Common myeloid progenitor, CD34-positive (primary cell): ENCODE measurements at regions not wholly inside any gene's neighbourhood (a gene's known extent, or its start where the extent isn't known, plus 50 kb on each side); places are given as distances from the start of the nearest gene placed in this dataset.

ENCODE experiments used
- CTCF ChIA-PET: fragments of 350-600 bp; sonication (Branson Sonifier 250); formaldehyde crosslinking; loops from one replicate; lab custom pipeline; 2021; ENCODE audit warnings: antibody characterized with exemption; lab: Charles Lee
- POLR2A ChIA-PET: fragments of 350-600 bp; sonication (Branson Sonifier 250); formaldehyde crosslinking; loops from one replicate; lab custom pipeline; 2021; ENCODE audit warnings: antibody characterized with exemption; lab: Charles Lee
- DNase-seq, 3 donors: peaks; one replicate each; pipeline versions ENCODE4 v3.0.0 to v3.0.0-alpha.2; 2013
- H3K27ac ChIP-seq, 2 experiments: 1 replicate in 1 of 2; 2 replicates in 1 of 2; pipeline ENCODE4 v1.7.0; 2013; ENCODE audit warnings: inconsistent platforms in 2 of 2, low read length in 2 of 2, mild to moderate bottlenecking in 2 of 2, low read depth in 1 of 2, moderate library complexity in 1 of 2; ENCODE audit not compliant: severe bottlenecking in 2 of 2, insufficient read depth in 1 of 2, poor library complexity in 1 of 2
- H3K27me3 ChIP-seq, 5 experiments: replicated peaks in 2 of 5; 1 replicate in 3 of 5; 2 replicates in 2 of 5; pipeline versions ENCODE4 v1.6.1 to v1.7.0; 2013; ENCODE audit warnings: low read length in 4 of 5, mild to moderate bottlenecking in 2 of 5, moderate library complexity in 2 of 5, inconsistent platforms in 1 of 5; ENCODE audit not compliant: insufficient read depth in 5 of 5, control insufficient read depth in 4 of 5
- H3K36me3 ChIP-seq, 4 experiments: 1 replicate in 2 of 4; 2 replicates in 2 of 4; pipeline versions ENCODE4 v1.6.1 to v1.7.0; 2013; ENCODE audit warnings: low read length in 3 of 4, control low read depth in 1 of 4, mild to moderate bottlenecking in 1 of 4; ENCODE audit not compliant: control insufficient read depth in 4 of 4, insufficient read depth in 4 of 4
- H3K4me1 ChIP-seq, 4 experiments: 1 replicate in 3 of 4; 2 replicates in 1 of 4; pipeline versions ENCODE4 v1.6.1 to v1.7.1; 2013; ENCODE audit warnings: low read length in 3 of 4, mild to moderate bottlenecking in 3 of 4, control low read depth in 1 of 4, inconsistent platforms in 1 of 4, moderate library complexity in 1 of 4; ENCODE audit not compliant: control insufficient read depth in 4 of 4, insufficient read depth in 4 of 4; ENCODE audit errors: control extremely low read depth in 1 of 4
- H3K4me3 ChIP-seq, 7 experiments: 1 replicate in 4 of 7; 2 replicates in 3 of 7; pipeline versions ENCODE4 v1.5.1 to v1.7.0; 2013; ENCODE audit warnings: mild to moderate bottlenecking in 7 of 7, low read length in 6 of 7, moderate library complexity in 6 of 7, inconsistent platforms in 2 of 7, low read depth in 2 of 7, control low read depth in 1 of 7; ENCODE audit not compliant: insufficient read depth in 4 of 7, control insufficient read depth in 1 of 7; ENCODE audit errors: extremely low read depth in 1 of 7
- H3K9me3 ChIP-seq, 5 experiments: 1 replicate in 4 of 5; 2 replicates in 1 of 5; pipeline versions ENCODE4 v1.6.1 to v1.7.1; 2013; ENCODE audit warnings: low read length in 4 of 5, mild to moderate bottlenecking in 2 of 5, inconsistent platforms in 1 of 5, low read depth in 1 of 5, moderate library complexity in 1 of 5; ENCODE audit not compliant: control insufficient read depth in 4 of 5, insufficient read depth in 2 of 5; ENCODE audit errors: control extremely low read depth in 1 of 5
- WGBS: methylation state at CpG from one replicate; pipeline ENCODE4 v1.1.5; 2013; ENCODE audit not compliant: insufficient coverage; 5-methylcytosine and 5-hydroxymethylcytosine counted together

DNA sequence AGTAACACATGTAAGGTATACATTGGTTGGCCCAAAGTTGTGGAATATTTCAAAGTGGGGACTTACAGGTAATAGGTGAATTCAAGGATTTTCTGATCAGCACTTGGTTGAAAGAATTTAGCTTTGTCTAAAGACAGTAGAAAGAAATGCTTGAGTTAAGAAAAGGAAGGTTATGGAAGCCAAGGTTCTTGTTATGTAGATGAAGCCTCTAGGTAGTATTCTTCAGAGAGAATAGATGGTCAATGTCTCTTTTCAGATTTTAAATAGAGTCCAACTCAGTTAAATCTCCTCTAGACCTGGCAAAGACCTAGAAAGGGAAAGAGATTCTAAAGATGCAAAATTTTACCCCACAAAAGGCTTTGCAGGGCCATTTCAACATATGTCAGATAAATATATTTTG is 157.4 kb downstream of the ANKRD30B start:
- no peak for DNase-seq
- H3K4me1 ChIP-seq, result no peaks in the 10 kb centered on the region
- CTCF ChIA-PET, result no interaction called here
- POLR2A ChIA-PET, result no interaction called here
- H3K9me3 ChIP-seq, result peaks cover 0 to 2% (median 0%) of the 10 kb centered on the region in 5 experiments
- H3K27me3 ChIP-seq, result no peaks in the 10 kb centered on the region
- H3K36me3 ChIP-seq, result no peaks in the 10 kb centered on the region
- no peak overlapping the region for H3K27ac ChIP-seq
- no peak overlapping the region for H3K4me3 ChIP-seq

DNA sequence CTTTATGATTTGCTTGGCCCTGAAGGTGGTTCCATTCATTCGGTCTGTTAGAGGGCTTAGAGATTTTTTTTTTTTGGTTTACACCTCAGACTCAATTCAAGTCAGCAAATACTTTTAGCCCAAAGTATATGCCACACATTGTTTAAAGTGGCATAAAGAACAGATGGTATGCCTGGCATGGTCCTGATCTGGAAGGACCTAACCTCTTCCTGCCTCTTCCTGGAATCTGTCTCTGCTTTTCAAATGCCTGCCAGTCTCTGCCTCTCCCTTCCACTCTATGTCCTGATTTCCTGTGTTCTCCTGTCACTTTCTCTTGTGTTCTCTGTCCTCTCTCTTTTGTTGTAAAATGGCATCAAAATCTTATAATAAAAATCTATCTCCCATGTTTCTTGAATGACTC is 158.0 kb downstream of the ANKRD30B start:
- Histone ChIP-seq H3K36me3 (no peaks in the 10 kb centered on the region), H3K9me3 (peaks cover 0 to 2% (median 0%) of the 10 kb centered on the region in 5 experiments), H3K4me1 (no peaks in the 10 kb centered on the region), H3K27me3 (no peaks in the 10 kb centered on the region), H3K4me3 (no peak overlapping the region), H3K27ac (no peak overlapping the region)
- ChIA-PET CTCF (no interaction called here), POLR2A (no interaction called here)
- DNase-seq, result no peak
- no CpG with 5 or more reads among the region's 1 CpG for WGBS

DNA sequence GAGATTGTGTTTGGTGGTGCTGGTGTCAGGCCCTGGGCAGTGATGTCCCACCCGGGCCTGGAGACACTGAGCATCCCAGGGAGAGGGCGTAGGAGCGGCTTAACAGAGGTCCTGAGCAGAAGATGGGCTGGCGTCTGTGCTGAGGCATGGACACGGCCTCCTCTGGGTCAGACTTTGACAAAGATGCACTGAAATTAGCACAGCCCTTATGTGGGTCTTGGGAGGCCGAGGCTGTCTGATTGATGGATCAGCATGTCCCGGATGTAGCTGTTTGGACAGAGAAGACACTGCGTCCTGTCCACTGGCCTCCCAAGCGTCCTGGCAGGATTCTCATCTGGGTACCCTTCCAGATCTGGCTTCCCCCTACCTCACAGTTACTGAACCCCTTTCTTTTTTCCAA is 159.4 kb downstream of the ANKRD30B start:
- no peaks in the 10 kb centered on the region for H3K4me1 ChIP-seq
- no peaks in the 10 kb centered on the region for H3K36me3 ChIP-seq
- no peak overlapping the region for H3K4me3 ChIP-seq
- no peak overlapping the region for H3K27ac ChIP-seq
- POLR2A ChIA-PET, result no interaction called here
- CTCF ChIA-PET, result no interaction called here
- no peaks in the 10 kb centered on the region for H3K27me3 ChIP-seq
- WGBS, result 86% methylated on average over 9 of the region's 9 CpGs
- no peak for DNase-seq
- H3K9me3 ChIP-seq, result peaks cover 0 to 2% (median 0%) of the 10 kb centered on the region in 5 experiments

DNA sequence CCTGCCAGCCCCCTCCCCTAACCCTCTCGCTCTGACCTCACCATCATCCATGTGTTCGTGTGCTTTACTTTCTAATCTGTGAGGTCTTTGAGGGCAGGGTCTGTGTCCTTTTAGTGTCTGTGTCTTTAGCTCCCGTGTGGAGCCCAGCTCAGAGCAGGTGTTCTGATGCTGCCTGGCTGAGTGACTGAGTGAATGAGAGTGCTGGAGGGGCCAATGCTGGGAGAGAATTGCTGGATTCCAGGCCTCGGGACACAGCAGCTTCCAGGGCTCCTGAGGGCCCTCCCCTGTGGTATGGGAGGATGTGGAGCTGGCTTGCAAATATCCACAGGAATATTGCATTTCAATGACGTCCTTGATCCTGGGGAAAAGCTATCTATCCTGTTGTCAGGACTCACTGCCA is 160.6 kb downstream of the ANKRD30B start:
- POLR2A ChIA-PET, result no interaction called here
- DNase-seq, result no peak
- 80% methylated on average over 4 of the region's 5 CpGs for WGBS
- CTCF ChIA-PET, result no interaction called here
- H3K9me3 ChIP-seq, result no peaks in the 10 kb centered on the region
- no peak overlapping the region for H3K27ac ChIP-seq
- H3K36me3 ChIP-seq, result no peaks in the 10 kb centered on the region
- H3K4me3 ChIP-seq, result no peak overlapping the region
- no peaks in the 10 kb centered on the region for H3K4me1 ChIP-seq
- H3K27me3 ChIP-seq, result no peaks in the 10 kb centered on the region

DNA sequence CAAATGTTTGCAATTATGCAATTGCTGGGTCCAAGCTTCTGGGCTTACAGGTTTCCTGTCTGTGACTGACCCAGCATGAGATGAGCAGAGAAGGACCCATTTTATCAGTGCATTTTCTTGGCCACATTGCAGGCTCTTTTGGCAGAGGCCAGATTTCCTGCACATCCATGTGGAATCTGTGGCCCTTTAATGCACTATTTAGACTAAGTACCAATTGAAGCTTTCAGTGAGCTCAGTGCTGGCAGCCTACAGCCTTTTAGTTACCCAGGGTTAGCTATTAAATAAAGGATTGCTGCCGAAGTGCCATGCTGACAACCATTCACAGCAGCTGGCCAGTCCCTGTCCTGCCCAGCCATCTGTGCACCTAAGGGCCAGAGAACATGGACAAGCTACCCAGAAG is 165.0 kb downstream of the ANKRD30B start:
- no peaks in the 10 kb centered on the region for H3K36me3 ChIP-seq
- H3K27me3 ChIP-seq, result no peaks in the 10 kb centered on the region
- CTCF ChIA-PET, result interaction anchor here (0.6 kb wide), 1 partner anchor 213 kb away, joined by 3 read pairs; no protein-coding TSS in a partner anchor
- no peak for DNase-seq
- no peak overlapping the region for H3K4me3 ChIP-seq
- no peaks in the 10 kb centered on the region for H3K9me3 ChIP-seq
- no peak overlapping the region for H3K27ac ChIP-seq
- H3K4me1 ChIP-seq, result no peaks in the 10 kb centered on the region
- POLR2A ChIA-PET, result no interaction called here
- WGBS, result 88% methylated on average over 1 of the region's 1 CpG

DNA sequence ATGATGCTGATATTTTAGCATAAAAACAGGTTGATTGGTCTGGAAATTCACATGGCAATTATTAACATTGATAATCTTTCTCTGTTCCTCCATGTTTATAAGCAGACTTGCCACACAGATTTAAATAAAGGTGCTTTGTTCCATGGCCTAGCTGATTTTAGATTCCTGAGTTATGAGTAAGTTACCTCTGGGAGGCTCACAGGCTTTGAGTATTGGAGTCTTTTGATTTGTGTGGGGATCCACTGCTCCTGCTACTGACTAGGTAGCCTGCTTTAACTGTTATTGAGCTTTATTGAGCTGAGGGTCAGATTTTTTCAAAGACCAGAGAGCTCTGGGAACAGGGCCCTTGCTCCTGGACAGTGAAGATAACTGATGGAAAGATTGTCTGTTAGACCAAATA is 166.1 kb downstream of the ANKRD30B start:
- Histone ChIP-seq H3K9me3 (no peaks in the 10 kb centered on the region), H3K4me1 (no peaks in the 10 kb centered on the region), H3K27me3 (no peaks in the 10 kb centered on the region), H3K27ac (no peak overlapping the region), H3K4me3 (no peak overlapping the region), H3K36me3 (no peaks in the 10 kb centered on the region)
- POLR2A ChIA-PET, result no interaction called here
- CTCF ChIA-PET, result no interaction called here
- DNase-seq, result no peak

DNA sequence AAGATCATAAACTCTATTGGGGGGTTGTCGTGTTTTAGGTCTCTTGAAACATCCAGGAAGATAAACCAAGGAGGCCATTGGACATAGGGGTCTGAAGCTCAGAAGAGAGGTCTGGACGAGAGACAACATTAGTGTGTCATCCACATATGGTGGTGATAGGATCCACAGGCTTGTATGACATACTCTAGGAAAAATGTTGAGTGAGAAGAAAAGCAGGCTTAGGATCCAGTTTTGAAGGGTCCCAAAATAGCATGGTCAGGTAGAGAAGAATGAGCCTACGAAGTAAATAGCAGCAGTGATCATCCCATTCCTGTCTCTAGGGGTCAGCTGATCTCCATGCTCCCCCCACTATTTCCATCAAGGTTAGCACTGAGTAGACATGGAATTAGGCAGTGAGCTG is 166.8 kb downstream of the ANKRD30B start:
- 90% methylated on average over 3 of the region's 3 CpGs for WGBS
- Histone ChIP-seq H3K9me3 (no peaks in the 10 kb centered on the region), H3K4me1 (no peaks in the 10 kb centered on the region), H3K27ac (no peak overlapping the region), H3K36me3 (no peaks in the 10 kb centered on the region), H3K27me3 (no peaks in the 10 kb centered on the region), H3K4me3 (no peak overlapping the region)
- DNase-seq, result no peak
- ChIA-PET CTCF (no interaction called here), POLR2A (no interaction called here)
